Esophagus muscularis mucosa (tissue), 3 donors: ENCODE measurements at regions not wholly inside any gene's neighbourhood (a gene's known extent, or its start where the extent isn't known, plus 50 kb on each side); places are given as distances from the start of the nearest gene placed in this dataset.

ENCODE experiments used
- POLR2A ChIP-seq: fragments of 450-650 bp; IDR thresholded peaks from one replicate; pipeline ENCODE4 v1.6.1; 2017; ENCODE audit warnings: antibody characterized with exemption, moderate library complexity, mild to moderate bottlenecking, low read depth
- TF ChIP-seq, protein P1 (sequence below), 3 experiments: fragments of 200-600 bp in 2 of 3; fragments of 450-650 bp in 1 of 3; sonication (generic) in 2 of 3; IDR thresholded peaks; one replicate each; pipeline ENCODE4 v1.5.1; 2017 to 2019; ENCODE audit warnings: antibody characterized with exemption in 3 of 3, mild to moderate bottlenecking in 2 of 3, moderate library complexity in 1 of 3

GRCh38 chr3:22940285-22940684 is 262.8 kb upstream of the UBE2E2 start:
- TF ChIP-seq, protein P1, sequence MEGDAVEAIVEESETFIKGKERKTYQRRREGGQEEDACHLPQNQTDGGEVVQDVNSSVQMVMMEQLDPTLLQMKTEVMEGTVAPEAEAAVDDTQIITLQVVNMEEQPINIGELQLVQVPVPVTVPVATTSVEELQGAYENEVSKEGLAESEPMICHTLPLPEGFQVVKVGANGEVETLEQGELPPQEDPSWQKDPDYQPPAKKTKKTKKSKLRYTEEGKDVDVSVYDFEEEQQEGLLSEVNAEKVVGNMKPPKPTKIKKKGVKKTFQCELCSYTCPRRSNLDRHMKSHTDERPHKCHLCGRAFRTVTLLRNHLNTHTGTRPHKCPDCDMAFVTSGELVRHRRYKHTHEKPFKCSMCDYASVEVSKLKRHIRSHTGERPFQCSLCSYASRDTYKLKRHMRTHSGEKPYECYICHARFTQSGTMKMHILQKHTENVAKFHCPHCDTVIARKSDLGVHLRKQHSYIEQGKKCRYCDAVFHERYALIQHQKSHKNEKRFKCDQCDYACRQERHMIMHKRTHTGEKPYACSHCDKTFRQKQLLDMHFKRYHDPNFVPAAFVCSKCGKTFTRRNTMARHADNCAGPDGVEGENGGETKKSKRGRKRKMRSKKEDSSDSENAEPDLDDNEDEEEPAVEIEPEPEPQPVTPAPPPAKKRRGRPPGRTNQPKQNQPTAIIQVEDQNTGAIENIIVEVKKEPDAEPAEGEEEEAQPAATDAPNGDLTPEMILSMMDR (IDR thresholded peaks at IDR 0.05), result no peak
- no peak for TF ChIP-seq POLR2A
